ENCODE measurements at regions not wholly inside any gene's neighbourhood (a gene's known extent, or its start where the extent isn't known, plus 50 kb on each side); places are given as distances from the start of the nearest gene placed in this dataset.

DNA sequence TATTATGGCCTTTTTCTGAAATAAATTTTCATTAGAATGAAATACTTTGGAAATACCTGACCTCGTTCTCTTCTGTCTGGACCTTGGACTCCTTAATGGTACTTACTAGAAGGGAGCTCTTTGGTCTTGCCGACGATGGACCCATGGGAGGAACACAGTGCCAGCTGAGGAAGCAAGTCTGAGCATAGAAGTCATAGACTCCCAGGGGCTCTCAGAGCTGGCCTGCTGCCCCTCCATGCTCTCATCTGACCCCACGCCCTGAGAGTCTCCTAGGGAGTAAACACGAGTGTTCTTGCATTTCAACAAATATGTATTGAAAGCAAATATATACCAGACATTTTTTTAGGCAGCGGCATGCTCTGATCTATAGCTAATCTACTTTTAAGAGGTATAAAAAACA, 87.8 kb downstream of the PLEKHG1 start:
- TF ChIP-seq TAF1 (IDR thresholded peaks at IDR 0.05; ENCODE audit: low read depth, low read length) = no peak
- TF ChIP-seq POLR2AphosphoS5 (IDR thresholded peaks at IDR 0.05; ENCODE audit: low read depth, low read length) = no peak
- TF ChIP-seq POLR2A (IDR thresholded peaks at IDR 0.05; ENCODE audit: low read depth, low read length) = no peak

Data from GM12891 (cell line).